ENCODE measurements at regions not wholly inside any gene's neighbourhood (a gene's known extent, or its start where the extent isn't known, plus 50 kb on each side); places are given as distances from the start of the nearest gene placed in this dataset.
"Not testable (repeated sequence)": the region's sequence is repeated elsewhere in the genome, so short reads cannot be mapped to it uniquely, and the experiment has no call there.

- no peak for FAIRE-seq
- no peak for DNase-seq (ENCODE audit: extremely low spot score, insufficient read length, low read depth)
Observed at GRCh38 chr18:27353273-27353672, 168.2 kb upstream of the CHST9 start.

GRCh38 chr18:27349284-27349882 lies 164.3 kb upstream of the CHST9 start:
- FAIRE-seq = no peak
- no peak for DNase-seq (ENCODE audit: extremely low spot score, insufficient read length, low read depth)

GRCh38 chr18:27331606-27332005 lies 146.5 kb upstream of the CHST9 start:
- no peak for FAIRE-seq
- DNase-seq (ENCODE audit: extremely low spot score, insufficient read length, low read depth) = no peak

- DNase-seq (ENCODE audit: extremely low spot score, insufficient read length, low read depth) (no peak), FAIRE-seq (no peak)
Observed at GRCh38 chr18:27314996-27315395, 129.9 kb upstream of the CHST9 start.

- FAIRE-seq (no peak), DNase-seq (ENCODE audit: extremely low spot score, insufficient read length, low read depth) (no peak)
Observed at GRCh38 chr18:27313678-27314077, 128.6 kb upstream of the CHST9 start.

- FAIRE-seq (no peak), DNase-seq (ENCODE audit: extremely low spot score, insufficient read length, low read depth) (no peak)
Observed at GRCh38 chr18:27312853-27313252, 127.7 kb upstream of the CHST9 start.

GRCh38 chr18:27312153-27312552 lies 127.0 kb upstream of the CHST9 start:
- no peak for DNase-seq (ENCODE audit: extremely low spot score, insufficient read length, low read depth)
- FAIRE-seq = no peak

- FAIRE-seq = no peak
- DNase-seq (ENCODE audit: extremely low spot score, insufficient read length, low read depth) = no peak
Observed at GRCh38 chr18:27311114-27311513, 126.0 kb upstream of the CHST9 start.

- FAIRE-seq = no peak
- no peak for DNase-seq (ENCODE audit: extremely low spot score, insufficient read length, low read depth)
Observed at GRCh38 chr18:27301615-27302378, 116.7 kb upstream of the CHST9 start.

- DNase-seq (ENCODE audit: extremely low spot score, insufficient read length, low read depth) = no peak
- no peak for FAIRE-seq
Observed at GRCh38 chr18:27298214-27298804, 113.2 kb upstream of the CHST9 start.

GRCh38 chr18:27285973-27286562 lies 101.0 kb upstream of the CHST9 start:
- not testable (repeated sequence) for DNase-seq (ENCODE audit: extremely low spot score, insufficient read length, low read depth); FAIRE-seq

- FAIRE-seq (no peak), DNase-seq (ENCODE audit: extremely low spot score, insufficient read length, low read depth) (no peak)
Observed at GRCh38 chr18:27278131-27278530, 93.0 kb upstream of the CHST9 start.

- DNase-seq (ENCODE audit: extremely low spot score, insufficient read length, low read depth) (no peak), FAIRE-seq (no peak)
Observed at GRCh38 chr18:27277554-27277953, 92.4 kb upstream of the CHST9 start.

- FAIRE-seq (no peak), DNase-seq (ENCODE audit: extremely low spot score, insufficient read length, low read depth) (no peak)
Observed at GRCh38 chr18:27276886-27277285, 91.8 kb upstream of the CHST9 start.

- FAIRE-seq = no peak
- DNase-seq (ENCODE audit: extremely low spot score, insufficient read length, low read depth) = no peak
Observed at GRCh38 chr18:27276479-27276878, 91.4 kb upstream of the CHST9 start.

- FAIRE-seq (no peak), DNase-seq (ENCODE audit: extremely low spot score, insufficient read length, low read depth) (no peak)
Observed at GRCh38 chr18:27274901-27275300, 89.8 kb upstream of the CHST9 start.

- DNase-seq (ENCODE audit: extremely low spot score, insufficient read length, low read depth) (no peak), FAIRE-seq (no peak)
Observed at GRCh38 chr18:27270508-27270907, 85.4 kb upstream of the CHST9 start.

- no peak for FAIRE-seq
- no peak for DNase-seq (ENCODE audit: extremely low spot score, insufficient read length, low read depth)
Observed at GRCh38 chr18:27263369-27263768, 78.3 kb upstream of the CHST9 start.

GRCh38 chr18:27261769-27262549 lies 76.9 kb upstream of the CHST9 start:
- DNase-seq (ENCODE audit: extremely low spot score, insufficient read length, low read depth) (no peak), FAIRE-seq (no peak)

GRCh38 chr18:27253571-27253970 lies 68.5 kb upstream of the CHST9 start:
- DNase-seq (ENCODE audit: extremely low spot score, insufficient read length, low read depth) (no peak), FAIRE-seq (no peak)

Measured in GM18507 (cell line).